Sigmoid colon (tissue), 4 donors: ENCODE measurements at regions not wholly inside any gene's neighbourhood (a gene's known extent, or its start where the extent isn't known, plus 50 kb on each side); places are given as distances from the start of the nearest gene placed in this dataset.

Source experiments
- POLR2A ChIP-seq, 2 donors: fragments of 450-650 bp; IDR thresholded peaks; one replicate each; pipeline ENCODE4 v1.6.1; 2016; ENCODE audit warnings: antibody characterized with exemption in 2 of 2, mild to moderate bottlenecking in 2 of 2, moderate library complexity in 2 of 2
- POLR2AphosphoS5 ChIP-seq, 4 donors: sonication (generic); formaldehyde crosslinking; IDR thresholded peaks; one replicate each; pipeline ENCODE4 v1.6.1; 2017; ENCODE audit warnings: antibody characterized with exemption in 4 of 4
- TF ChIP-seq, protein P1 (sequence below), 4 experiments: fragments of 450-650 bp in 3 of 4; fragments of 200-600 bp in 1 of 4; IDR thresholded peaks; one replicate each; pipeline ENCODE4 v1.5.1; 2016 to 2019; ENCODE audit warnings: antibody characterized with exemption in 4 of 4, mild to moderate bottlenecking in 3 of 4, moderate library complexity in 2 of 4

DNA sequence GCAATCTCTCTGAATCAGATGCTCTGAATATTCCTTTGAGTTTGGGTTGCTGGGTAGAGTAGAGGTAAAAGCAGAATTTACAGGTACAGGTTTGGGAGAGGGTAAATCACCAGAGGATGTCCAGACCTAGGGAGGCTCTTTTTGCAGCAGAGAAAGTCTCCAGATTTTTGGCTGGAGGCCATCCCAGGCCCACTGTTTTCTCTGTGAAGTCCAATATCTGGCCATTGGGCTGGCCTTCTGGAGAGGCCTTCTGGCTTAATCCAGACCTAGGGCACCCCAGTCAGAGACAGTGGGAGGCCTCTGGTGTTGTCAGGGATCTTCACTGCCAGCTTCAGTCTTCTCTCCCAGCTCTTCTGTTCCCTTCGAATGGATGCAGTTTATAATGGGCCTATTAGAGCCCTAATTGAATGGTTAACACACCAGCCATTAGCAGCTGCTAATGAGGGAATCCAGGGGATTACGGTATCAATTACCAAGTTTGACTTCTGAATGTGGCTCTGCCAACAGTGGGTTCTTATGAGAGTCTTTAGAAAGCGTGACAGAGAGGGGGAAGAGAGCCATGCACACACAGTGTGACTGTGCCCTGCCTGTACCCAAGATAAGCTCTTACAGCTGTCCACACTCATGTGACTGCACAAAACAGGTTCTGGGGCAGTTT, 183.1 kb downstream of the EMP1 start:
- TF ChIP-seq POLR2A (IDR thresholded peaks at IDR 0.05), result no peak
- TF ChIP-seq, protein P1, sequence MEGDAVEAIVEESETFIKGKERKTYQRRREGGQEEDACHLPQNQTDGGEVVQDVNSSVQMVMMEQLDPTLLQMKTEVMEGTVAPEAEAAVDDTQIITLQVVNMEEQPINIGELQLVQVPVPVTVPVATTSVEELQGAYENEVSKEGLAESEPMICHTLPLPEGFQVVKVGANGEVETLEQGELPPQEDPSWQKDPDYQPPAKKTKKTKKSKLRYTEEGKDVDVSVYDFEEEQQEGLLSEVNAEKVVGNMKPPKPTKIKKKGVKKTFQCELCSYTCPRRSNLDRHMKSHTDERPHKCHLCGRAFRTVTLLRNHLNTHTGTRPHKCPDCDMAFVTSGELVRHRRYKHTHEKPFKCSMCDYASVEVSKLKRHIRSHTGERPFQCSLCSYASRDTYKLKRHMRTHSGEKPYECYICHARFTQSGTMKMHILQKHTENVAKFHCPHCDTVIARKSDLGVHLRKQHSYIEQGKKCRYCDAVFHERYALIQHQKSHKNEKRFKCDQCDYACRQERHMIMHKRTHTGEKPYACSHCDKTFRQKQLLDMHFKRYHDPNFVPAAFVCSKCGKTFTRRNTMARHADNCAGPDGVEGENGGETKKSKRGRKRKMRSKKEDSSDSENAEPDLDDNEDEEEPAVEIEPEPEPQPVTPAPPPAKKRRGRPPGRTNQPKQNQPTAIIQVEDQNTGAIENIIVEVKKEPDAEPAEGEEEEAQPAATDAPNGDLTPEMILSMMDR (IDR thresholded peaks at IDR 0.05), result no peak
- TF ChIP-seq POLR2AphosphoS5 (IDR thresholded peaks at IDR 0.05), result no peak
